ENCODE measurements at regions not wholly inside any gene's neighbourhood (a gene's known extent, or its start where the extent isn't known, plus 50 kb on each side); places are given as distances from the start of the nearest gene placed in this dataset.

GRCh38 chrY:9922035-9922434 is 394.4 kb downstream of the TSPY10 start:
- no peak for DNase-seq (ENCODE audit: low spot score)

GRCh38 chrY:9968381-9968780 is 440.7 kb downstream of the TSPY10 start:
- peak; percentile 1 for DNase-seq (ENCODE audit: low spot score)

Data from pons (tissue), 1 donor.